Panc1 (cell line): ENCODE measurements at regions not wholly inside any gene's neighbourhood (a gene's known extent, or its start where the extent isn't known, plus 50 kb on each side); places are given as distances from the start of the nearest gene placed in this dataset.

Source experiments
- REST ChIP-seq, 2 experiments: IDR thresholded peaks; 2 replicates each; pipeline ENCODE4 v1.6.1; 2011 to 2012; ENCODE audit warnings: low read depth in 2 of 2, control low read depth in 1 of 2, low read length in 1 of 2, mild to moderate bottlenecking in 1 of 2, moderate library complexity in 1 of 2; ENCODE audit not compliant: insufficient read depth in 1 of 2
- SIN3A ChIP-seq: IDR thresholded peaks from 2 replicates; pipeline ENCODE4 v1.6.1; 2012; ENCODE audit warnings: low read depth, mild to moderate bottlenecking, low read length, moderate library complexity, borderline replicate concordance; ENCODE audit not compliant: insufficient read depth
- TF ChIP-seq, protein P1 (sequence below): fragments of 450-650 bp; IDR thresholded peaks from 2 replicates; pipeline ENCODE4 v1.5.1; 2017; ENCODE audit warnings: mild to moderate bottlenecking

- TF ChIP-seq, protein P1, sequence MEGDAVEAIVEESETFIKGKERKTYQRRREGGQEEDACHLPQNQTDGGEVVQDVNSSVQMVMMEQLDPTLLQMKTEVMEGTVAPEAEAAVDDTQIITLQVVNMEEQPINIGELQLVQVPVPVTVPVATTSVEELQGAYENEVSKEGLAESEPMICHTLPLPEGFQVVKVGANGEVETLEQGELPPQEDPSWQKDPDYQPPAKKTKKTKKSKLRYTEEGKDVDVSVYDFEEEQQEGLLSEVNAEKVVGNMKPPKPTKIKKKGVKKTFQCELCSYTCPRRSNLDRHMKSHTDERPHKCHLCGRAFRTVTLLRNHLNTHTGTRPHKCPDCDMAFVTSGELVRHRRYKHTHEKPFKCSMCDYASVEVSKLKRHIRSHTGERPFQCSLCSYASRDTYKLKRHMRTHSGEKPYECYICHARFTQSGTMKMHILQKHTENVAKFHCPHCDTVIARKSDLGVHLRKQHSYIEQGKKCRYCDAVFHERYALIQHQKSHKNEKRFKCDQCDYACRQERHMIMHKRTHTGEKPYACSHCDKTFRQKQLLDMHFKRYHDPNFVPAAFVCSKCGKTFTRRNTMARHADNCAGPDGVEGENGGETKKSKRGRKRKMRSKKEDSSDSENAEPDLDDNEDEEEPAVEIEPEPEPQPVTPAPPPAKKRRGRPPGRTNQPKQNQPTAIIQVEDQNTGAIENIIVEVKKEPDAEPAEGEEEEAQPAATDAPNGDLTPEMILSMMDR = no peak
- TF ChIP-seq REST (IDR thresholded peaks at IDR 0.05; ENCODE audit: insufficient read depth in 1 of 2, low read depth in 2 of 2, low read length in 1 of 2) = no peak
- no peak for TF ChIP-seq SIN3A
Measured at GRCh38 chr10:117861329-117861728, 185.4 kb downstream of the RAB11FIP2 start.
